Thyroid gland (tissue), 4 donors: ENCODE measurements at regions not wholly inside any gene's neighbourhood (a gene's known extent, or its start where the extent isn't known, plus 50 kb on each side); places are given as distances from the start of the nearest gene placed in this dataset.

Source experiments
- DNase-seq, 2 donors: peaks; one replicate each; pipeline ENCODE4 v3.0.0-alpha.2; 2019
- H3K27ac ChIP-seq, 3 donors: fragments of 200-600 bp; sonication (generic); 1 replicate in 2 of 3; 2 replicates in 1 of 3; pipeline ENCODE4 v1.5.1; 2016 to 2019; ENCODE audit warnings: mild to moderate bottlenecking in 1 of 3, moderate library complexity in 1 of 3
- H3K27me3 ChIP-seq: fragments of 200-600 bp; sonication (generic); one replicate; pipeline ENCODE4 v1.5.1; 2019
- H3K36me3 ChIP-seq, 2 donors: fragments of 200-600 bp; sonication (generic); one replicate each; pipeline ENCODE4 v1.5.1; 2016 to 2019
- H3K4me1 ChIP-seq, 2 donors: fragments of 200-600 bp; sonication (generic); one replicate each; pipeline ENCODE4 v1.5.1; 2017 to 2019
- H3K4me3 ChIP-seq, 3 donors: fragments of 200-600 bp; sonication (generic); replicated peaks in 1 of 3; 1 replicate in 2 of 3; 2 replicates in 1 of 3; pipeline ENCODE4 v1.5.1; 2016; ENCODE audit warnings: mild to moderate bottlenecking in 1 of 3
- H3K9me3 ChIP-seq: fragments of 200-600 bp; sonication (generic); one replicate; pipeline ENCODE4 v1.5.1; 2017
- POLR2A ChIP-seq, 2 donors: fragments of 450-650 bp; IDR thresholded peaks; one replicate each; pipeline ENCODE4 v1.6.1; 2017; ENCODE audit warnings: antibody characterized with exemption in 2 of 2, mild to moderate bottlenecking in 2 of 2, moderate library complexity in 1 of 2
- WGBS, 2 donors: methylation state at CpG; one replicate each; pipeline ENCODE4 v1.1.5; 2017; 5-methylcytosine and 5-hydroxymethylcytosine counted together
- intact Hi-C: fragments of 100-400 bp; cut with DNase I; formaldehyde crosslinking; loops from one replicate; pipeline ENCODE4 v1.15.1; 2023
- TF ChIP-seq, protein P1 (sequence below), 6 experiments: fragments of 200-600 bp in 3 of 6; fragments of 450-650 bp in 3 of 6; sonication (generic) in 3 of 6; IDR thresholded peaks; one replicate each; pipeline ENCODE4 v1.5.1; 2016 to 2019; ENCODE audit warnings: antibody characterized with exemption in 6 of 6, mild to moderate bottlenecking in 2 of 6, inconsistent platforms in 1 of 6, moderate library complexity in 1 of 6

GRCh38 chr15:62218841-62219240 lies 53.8 kb upstream of the C2CD4B start:
- Histone ChIP-seq H3K4me3 (no peak overlapping the region), H3K9me3 (no peaks in the 10 kb centered on the region), H3K4me1 (no peaks in the 10 kb centered on the region), H3K27ac (no peak overlapping the region), H3K27me3 (no peaks in the 10 kb centered on the region), H3K36me3 (no peaks in the 10 kb centered on the region)
- 92 to 97% methylated on average over 15 of the region's 15 CpGs for WGBS, 2 donors
- no peak for TF ChIP-seq POLR2A (IDR thresholded peaks at IDR 0.05)
- TF ChIP-seq, protein P1, sequence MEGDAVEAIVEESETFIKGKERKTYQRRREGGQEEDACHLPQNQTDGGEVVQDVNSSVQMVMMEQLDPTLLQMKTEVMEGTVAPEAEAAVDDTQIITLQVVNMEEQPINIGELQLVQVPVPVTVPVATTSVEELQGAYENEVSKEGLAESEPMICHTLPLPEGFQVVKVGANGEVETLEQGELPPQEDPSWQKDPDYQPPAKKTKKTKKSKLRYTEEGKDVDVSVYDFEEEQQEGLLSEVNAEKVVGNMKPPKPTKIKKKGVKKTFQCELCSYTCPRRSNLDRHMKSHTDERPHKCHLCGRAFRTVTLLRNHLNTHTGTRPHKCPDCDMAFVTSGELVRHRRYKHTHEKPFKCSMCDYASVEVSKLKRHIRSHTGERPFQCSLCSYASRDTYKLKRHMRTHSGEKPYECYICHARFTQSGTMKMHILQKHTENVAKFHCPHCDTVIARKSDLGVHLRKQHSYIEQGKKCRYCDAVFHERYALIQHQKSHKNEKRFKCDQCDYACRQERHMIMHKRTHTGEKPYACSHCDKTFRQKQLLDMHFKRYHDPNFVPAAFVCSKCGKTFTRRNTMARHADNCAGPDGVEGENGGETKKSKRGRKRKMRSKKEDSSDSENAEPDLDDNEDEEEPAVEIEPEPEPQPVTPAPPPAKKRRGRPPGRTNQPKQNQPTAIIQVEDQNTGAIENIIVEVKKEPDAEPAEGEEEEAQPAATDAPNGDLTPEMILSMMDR (IDR thresholded peaks at IDR 0.05), result no peak
- intact Hi-C loops, result no loop called here
- no peak for DNase-seq

DNA sequence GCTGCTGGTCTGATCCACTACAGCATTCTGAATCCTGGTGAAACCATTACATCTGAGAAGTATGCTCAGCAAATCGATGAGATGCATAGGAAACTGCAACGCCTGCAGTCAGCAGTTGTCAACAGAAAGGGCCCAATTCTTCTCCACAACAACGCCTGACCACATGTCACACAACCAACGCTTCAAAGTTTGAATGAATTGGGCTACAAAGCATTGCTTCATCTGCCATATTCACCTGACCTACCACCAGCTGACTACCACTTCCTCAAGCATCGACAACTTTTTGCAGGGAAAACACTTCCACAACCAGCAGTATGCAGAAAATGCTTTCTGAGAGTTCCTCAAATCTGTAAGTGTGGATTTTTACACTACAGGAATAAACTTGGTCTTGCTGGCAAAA lies 54.7 kb upstream of the C2CD4B start:
- Histone ChIP-seq H3K36me3 (no peaks in the 10 kb centered on the region), H3K4me1 (no peaks in the 10 kb centered on the region), H3K27ac (no peak overlapping the region), H3K9me3 (no peaks in the 10 kb centered on the region), H3K27me3 (no peaks in the 10 kb centered on the region), H3K4me3 (no peak overlapping the region)
- intact Hi-C loops, result no loop called here
- DNase-seq, result no peak
- TF ChIP-seq, protein P1 (IDR thresholded peaks at IDR 0.05), result no peak
- no peak for TF ChIP-seq POLR2A (IDR thresholded peaks at IDR 0.05)
- 76 to 86% methylated on average over 5 of the region's 5 CpGs for WGBS, 2 donors

GRCh38 chr15:62223020-62223419 lies 57.9 kb upstream of the C2CD4B start:
- no peaks in the 10 kb centered on the region for H3K4me1 ChIP-seq
- H3K9me3 ChIP-seq, result no peaks in the 10 kb centered on the region
- H3K27me3 ChIP-seq, result no peaks in the 10 kb centered on the region
- intact Hi-C loops, result no loop called here
- H3K4me3 ChIP-seq, result no peak overlapping the region
- H3K27ac ChIP-seq, result no peak overlapping the region
- H3K36me3 ChIP-seq, result no peaks in the 10 kb centered on the region
- 62 to 69% methylated on average over 2 of the region's 2 CpGs for whole genome bisulfite sequencing, 2 donors
- TF ChIP-seq POLR2A (IDR thresholded peaks at IDR 0.05), result no peak
- TF ChIP-seq, protein P1 (IDR thresholded peaks at IDR 0.05), result no peak
- DNase-seq, result no peak

DNA sequence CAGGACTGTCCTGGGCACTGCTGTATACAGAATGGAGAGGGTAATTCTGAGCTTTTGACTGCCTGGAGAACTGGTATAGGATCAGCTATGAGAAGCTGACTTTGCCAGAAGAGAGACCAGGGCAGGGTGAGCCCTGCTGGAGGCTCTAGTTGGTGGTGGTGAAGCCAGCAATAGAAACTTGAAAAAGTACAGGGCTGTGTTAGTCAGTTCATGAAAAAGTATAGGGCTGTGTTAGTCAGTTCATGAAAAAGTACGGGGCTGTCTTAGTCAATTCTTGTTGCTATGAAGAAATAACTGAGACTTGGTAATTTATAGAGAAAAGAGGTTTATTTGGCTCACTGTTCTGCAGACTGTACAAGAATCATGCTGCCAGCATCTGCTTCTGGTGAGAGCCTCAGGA lies 63.5 kb upstream of the C2CD4B start:
- H3K4me1 ChIP-seq, result no peaks in the 10 kb centered on the region
- no peaks in the 10 kb centered on the region for H3K27me3 ChIP-seq
- no peak for TF ChIP-seq POLR2A (IDR thresholded peaks at IDR 0.05)
- TF ChIP-seq, protein P1 (IDR thresholded peaks at IDR 0.05), result no peak
- H3K9me3 ChIP-seq, result no peaks in the 10 kb centered on the region
- no peak for DNase-seq
- 89 to 94% methylated on average over 1 of the region's 1 CpG for WGBS, 2 donors
- H3K4me3 ChIP-seq, result no peak overlapping the region
- intact Hi-C loops, result no loop called here
- no peak overlapping the region for H3K27ac ChIP-seq
- no peaks in the 10 kb centered on the region for H3K36me3 ChIP-seq

DNA sequence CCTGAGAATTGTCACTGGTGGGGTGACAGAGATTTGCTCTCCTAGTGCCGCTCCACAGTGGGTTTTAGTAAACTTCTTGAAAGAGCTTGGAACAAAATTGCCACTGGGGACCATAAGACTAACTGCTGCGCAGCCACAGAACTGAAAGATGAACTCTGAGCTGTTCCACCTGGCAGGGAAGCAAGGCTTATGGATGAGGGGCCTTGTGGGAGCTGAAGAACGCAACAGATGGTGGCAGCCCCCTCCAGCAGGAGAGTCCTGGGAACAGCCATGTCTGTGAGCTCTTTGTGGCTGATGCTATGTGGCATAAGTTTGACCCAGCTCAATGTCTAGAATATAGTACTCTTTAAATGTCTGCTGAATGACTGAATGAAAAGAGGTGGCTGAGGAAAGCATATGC lies 66.8 kb upstream of the C2CD4B start:
- WGBS, 2 donors, result 71 to 79% methylated on average over 3 of the region's 3 CpGs
- Histone ChIP-seq H3K4me1 (no peaks in the 10 kb centered on the region), H3K9me3 (no peaks in the 10 kb centered on the region), H3K36me3 (no peaks in the 10 kb centered on the region), H3K27me3 (no peaks in the 10 kb centered on the region), H3K4me3 (no peak overlapping the region), H3K27ac (no peak overlapping the region)
- DNase-seq, result no peak
- intact Hi-C loops, result no loop called here
- TF ChIP-seq, protein P1 (IDR thresholded peaks at IDR 0.05), result no peak
- no peak for TF ChIP-seq POLR2A (IDR thresholded peaks at IDR 0.05)
